GM23338 (cell line): ENCODE measurements at regions not wholly inside any gene's neighbourhood (a gene's known extent, or its start where the extent isn't known, plus 50 kb on each side); places are given as distances from the start of the nearest gene placed in this dataset.

Experiments used
- ATAC-seq: fragments of 200-7000 bp; cut with Tn5 transposase; 3 replicates; pipeline ENCODE4 v1.9.1; 2020
- DNase-seq: peaks from one replicate; pipeline ENCODE4 v3.0.0-alpha.2; 2015; ENCODE audit warnings: low spot score
- H2AFZ ChIP-seq: fragments of 200-600 bp; sonication (generic); 2 replicates; pipeline ENCODE4 v1.8.0; 2016; ENCODE audit warnings: antibody characterized with exemption, mild to moderate bottlenecking, moderate library complexity
- H3F3A ChIP-seq: fragments of 200-600 bp; sonication (generic); replicated peaks from 2 replicates; pipeline ENCODE4 v1.8.0; 2017; ENCODE audit warnings: antibody characterized with exemption, mixed run types, low read depth
- H3K27ac ChIP-seq: fragments of 200-600 bp; sonication (generic); 2 replicates; pipeline ENCODE4 v1.6.1; 2016; ENCODE audit warnings: low read depth
- H3K27me3 ChIP-seq: fragments of 200-600 bp; sonication (generic); 2 replicates; pipeline ENCODE4 v1.8.0; 2016; ENCODE audit warnings: mild to moderate bottlenecking, mixed run types, moderate library complexity; ENCODE audit not compliant: insufficient read depth
- H3K36me3 ChIP-seq: fragments of 200-600 bp; sonication (generic); 2 replicates; pipeline ENCODE4 v1.8.0; 2016; ENCODE audit warnings: mild to moderate bottlenecking; ENCODE audit not compliant: insufficient read depth
- H3K4me1 ChIP-seq: fragments of 200-600 bp; sonication (generic); 2 replicates; pipeline ENCODE4 v1.8.0; 2016; ENCODE audit warnings: mild to moderate bottlenecking, moderate library complexity; ENCODE audit not compliant: insufficient read depth
- H3K4me2 ChIP-seq: fragments of 200-600 bp; sonication (generic); 2 replicates; pipeline ENCODE4 v1.7.1; 2017; ENCODE audit warnings: mixed run types
- H3K4me3 ChIP-seq: fragments of 200-600 bp; sonication (generic); 2 replicates; pipeline ENCODE4 v1.6.1; 2016; ENCODE audit warnings: mixed run types
- H3K79me2 ChIP-seq: fragments of 200-600 bp; sonication (generic); replicated peaks from 2 replicates; pipeline ENCODE4 v1.8.0; 2017; ENCODE audit warnings: mild to moderate bottlenecking; ENCODE audit not compliant: insufficient read depth
- H3K9me2 ChIP-seq: fragments of 200-600 bp; sonication (generic); 2 replicates; pipeline ENCODE4 v1.8.0; 2017; ENCODE audit not compliant: insufficient read depth
- H4K20me1 ChIP-seq: fragments of 200-600 bp; sonication (generic); replicated peaks from 2 replicates; pipeline ENCODE4 v1.8.0; 2017; ENCODE audit warnings: mild to moderate bottlenecking; ENCODE audit not compliant: insufficient read depth
- H3K27ac Mint-ChIP-seq: 2 replicates; pipeline ENCODE4 v1.8.0; 2020; ENCODE audit warnings: inconsistent platforms, mild to moderate bottlenecking, moderate library complexity, mixed read lengths
- H3K27me3 Mint-ChIP-seq: 3 replicates; pipeline ENCODE4 v1.8.0; 2022; ENCODE audit warnings: low read depth, mild to moderate bottlenecking, moderate library complexity, mixed read lengths, inconsistent platforms; ENCODE audit not compliant: insufficient read depth, poor library complexity
- H3K36me3 Mint-ChIP-seq: 3 replicates; pipeline ENCODE4 v1.8.0; 2021; ENCODE audit warnings: low read depth, mild to moderate bottlenecking, inconsistent platforms, moderate library complexity, mixed read lengths
- H3K4me1 Mint-ChIP-seq: 3 replicates; pipeline ENCODE4 v1.8.0; 2020; ENCODE audit warnings: mild to moderate bottlenecking, inconsistent platforms, mixed read lengths
- H3K4me3 Mint-ChIP-seq: 3 replicates; pipeline ENCODE4 v1.8.0; 2021; ENCODE audit warnings: moderate library complexity, mild to moderate bottlenecking, inconsistent platforms, mixed read lengths
- H3K9me3 Mint-ChIP-seq: 3 replicates; pipeline ENCODE4 v1.8.0; 2020; ENCODE audit warnings: moderate library complexity, mild to moderate bottlenecking, inconsistent platforms, mixed read lengths
- CREB1 ChIP-seq: fragments of 250-450 bp; sonication (Bioruptor Pico); IDR thresholded peaks from 2 replicates; pipeline ENCODE4 v1.5.0; 2020; ENCODE audit warnings: low read depth, mild to moderate bottlenecking, moderate library complexity
- EZH2phosphoT487 ChIP-seq: fragments of 200-600 bp; sonication (generic); IDR thresholded peaks from one replicate; pipeline ENCODE4 v1.8.1; 2018; ENCODE audit warnings: antibody characterized with exemption; ENCODE audit not compliant: unreplicated experiment
- JUNB ChIP-seq: IDR thresholded peaks from one replicate; pipeline ENCODE4 v1.6.1; 2016; ENCODE audit warnings: antibody characterized with exemption; ENCODE audit not compliant: unreplicated experiment
- STAT1 ChIP-seq: IDR thresholded peaks from one replicate; pipeline ENCODE4 v1.6.1; 2016; ENCODE audit warnings: antibody characterized with exemption; ENCODE audit not compliant: unreplicated experiment
- ZNF114 ChIP-seq: fragments of 250-450 bp; sonication (Bioruptor Pico); IDR thresholded peaks from 2 replicates; pipeline ENCODE4 v1.5.0; 2020; ENCODE audit warnings: mild to moderate bottlenecking, moderate library complexity
- ZNF331 ChIP-seq: fragments of 250-450 bp; sonication (Bioruptor Pico); IDR thresholded peaks from 2 replicates; pipeline ENCODE4 v1.5.0; 2020; ENCODE audit warnings: low read depth, mild to moderate bottlenecking, moderate library complexity
- TF ChIP-seq, protein P1 (sequence below): IDR thresholded peaks from one replicate; pipeline ENCODE4 v1.6.1; 2018; ENCODE audit warnings: antibody characterized with exemption; ENCODE audit not compliant: unreplicated experiment
- TF ChIP-seq, protein P2 (sequence below): fragments of 250-450 bp; sonication (Bioruptor Pico); IDR thresholded peaks from 2 replicates; pipeline ENCODE4 v1.5.0; 2020; ENCODE audit warnings: mild to moderate bottlenecking, moderate library complexity

DNA sequence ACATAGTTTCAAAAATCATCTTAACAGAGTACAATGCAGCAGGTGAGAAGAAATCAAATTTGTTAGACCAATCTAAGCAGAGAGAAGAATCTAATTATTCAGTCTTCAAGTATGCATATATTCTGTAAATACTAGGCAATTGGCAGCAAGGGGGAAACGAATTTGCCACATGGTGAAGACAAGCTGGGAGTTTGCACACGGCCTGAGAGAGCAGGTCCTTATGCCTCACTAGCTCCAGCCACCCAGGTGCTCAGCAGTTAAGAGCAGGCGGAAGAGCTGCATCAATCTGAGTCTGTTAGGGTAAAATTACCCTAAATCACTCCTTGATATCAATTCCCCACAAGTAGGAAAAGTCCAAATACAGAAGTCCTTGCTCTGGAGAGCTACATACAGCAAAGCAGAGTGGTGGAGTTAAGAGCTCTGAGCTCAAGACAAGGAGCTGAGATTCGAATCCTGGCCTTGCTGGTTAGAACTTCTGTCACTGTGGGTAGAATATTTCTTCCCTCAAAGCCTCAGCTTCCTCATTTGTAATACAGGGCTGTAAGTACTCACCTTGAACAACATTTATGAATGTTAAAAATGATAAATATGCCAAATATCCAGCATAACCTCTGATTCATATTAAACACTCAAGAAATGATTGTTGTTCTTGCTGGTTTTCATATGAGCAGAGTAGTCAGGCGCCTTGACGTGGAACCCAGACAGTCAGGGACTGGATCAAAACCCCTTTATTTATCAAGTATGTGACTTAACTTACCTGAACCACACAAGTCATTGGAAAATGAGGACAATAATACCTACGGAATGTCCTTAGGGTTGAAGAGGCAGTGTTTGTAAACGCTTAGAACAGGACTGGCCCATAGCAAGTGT is 444.2 kb downstream of the CDH26 start:
- Mint-ChIP-seq H3K4me3 (no peak overlapping the region), H3K36me3 (peaks cover 4% of the 10 kb centered on the region; the same call in 2 of the 3 replicates), H3K27me3 (no peaks in the 10 kb centered on the region), H3K4me1 (no peaks in the 10 kb centered on the region), H3K27ac (no peak overlapping the region), H3K9me3 (peaks cover 29% of the 10 kb centered on the region)
- Histone ChIP-seq H3K27me3 (no peaks in the 10 kb centered on the region), H3K4me3 (no peak overlapping the region), H3K36me3 (no peaks in the 10 kb centered on the region), H2AFZ (no peak overlapping the region), H3K27ac (no peak overlapping the region), H3K4me1 (no peaks in the 10 kb centered on the region), H3K9me2 (no peaks in the 10 kb centered on the region), H4K20me1 (no peaks in the 10 kb centered on the region), H3K79me2 (no peaks in the 10 kb centered on the region), H3K4me2 (no peak overlapping the region), H3F3A (no peaks in the 10 kb centered on the region)
- DNase-seq (no peak), ATAC-seq (no peak)
- no peak for TF ChIP-seq JUNB
- no peak for TF ChIP-seq CREB1 (CRISPR knock-in tag)
- TF ChIP-seq STAT1: no peak
- no peak for TF ChIP-seq EZH2phosphoT487
- TF ChIP-seq, protein P1, sequence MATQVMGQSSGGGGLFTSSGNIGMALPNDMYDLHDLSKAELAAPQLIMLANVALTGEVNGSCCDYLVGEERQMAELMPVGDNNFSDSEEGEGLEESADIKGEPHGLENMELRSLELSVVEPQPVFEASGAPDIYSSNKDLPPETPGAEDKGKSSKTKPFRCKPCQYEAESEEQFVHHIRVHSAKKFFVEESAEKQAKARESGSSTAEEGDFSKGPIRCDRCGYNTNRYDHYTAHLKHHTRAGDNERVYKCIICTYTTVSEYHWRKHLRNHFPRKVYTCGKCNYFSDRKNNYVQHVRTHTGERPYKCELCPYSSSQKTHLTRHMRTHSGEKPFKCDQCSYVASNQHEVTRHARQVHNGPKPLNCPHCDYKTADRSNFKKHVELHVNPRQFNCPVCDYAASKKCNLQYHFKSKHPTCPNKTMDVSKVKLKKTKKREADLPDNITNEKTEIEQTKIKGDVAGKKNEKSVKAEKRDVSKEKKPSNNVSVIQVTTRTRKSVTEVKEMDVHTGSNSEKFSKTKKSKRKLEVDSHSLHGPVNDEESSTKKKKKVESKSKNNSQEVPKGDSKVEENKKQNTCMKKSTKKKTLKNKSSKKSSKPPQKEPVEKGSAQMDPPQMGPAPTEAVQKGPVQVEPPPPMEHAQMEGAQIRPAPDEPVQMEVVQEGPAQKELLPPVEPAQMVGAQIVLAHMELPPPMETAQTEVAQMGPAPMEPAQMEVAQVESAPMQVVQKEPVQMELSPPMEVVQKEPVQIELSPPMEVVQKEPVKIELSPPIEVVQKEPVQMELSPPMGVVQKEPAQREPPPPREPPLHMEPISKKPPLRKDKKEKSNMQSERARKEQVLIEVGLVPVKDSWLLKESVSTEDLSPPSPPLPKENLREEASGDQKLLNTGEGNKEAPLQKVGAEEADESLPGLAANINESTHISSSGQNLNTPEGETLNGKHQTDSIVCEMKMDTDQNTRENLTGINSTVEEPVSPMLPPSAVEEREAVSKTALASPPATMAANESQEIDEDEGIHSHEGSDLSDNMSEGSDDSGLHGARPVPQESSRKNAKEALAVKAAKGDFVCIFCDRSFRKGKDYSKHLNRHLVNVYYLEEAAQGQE: no peak
- TF ChIP-seq ZNF114: no peak
- TF ChIP-seq ZNF331 (CRISPR knock-in tag): no peak
- TF ChIP-seq, protein P2, sequence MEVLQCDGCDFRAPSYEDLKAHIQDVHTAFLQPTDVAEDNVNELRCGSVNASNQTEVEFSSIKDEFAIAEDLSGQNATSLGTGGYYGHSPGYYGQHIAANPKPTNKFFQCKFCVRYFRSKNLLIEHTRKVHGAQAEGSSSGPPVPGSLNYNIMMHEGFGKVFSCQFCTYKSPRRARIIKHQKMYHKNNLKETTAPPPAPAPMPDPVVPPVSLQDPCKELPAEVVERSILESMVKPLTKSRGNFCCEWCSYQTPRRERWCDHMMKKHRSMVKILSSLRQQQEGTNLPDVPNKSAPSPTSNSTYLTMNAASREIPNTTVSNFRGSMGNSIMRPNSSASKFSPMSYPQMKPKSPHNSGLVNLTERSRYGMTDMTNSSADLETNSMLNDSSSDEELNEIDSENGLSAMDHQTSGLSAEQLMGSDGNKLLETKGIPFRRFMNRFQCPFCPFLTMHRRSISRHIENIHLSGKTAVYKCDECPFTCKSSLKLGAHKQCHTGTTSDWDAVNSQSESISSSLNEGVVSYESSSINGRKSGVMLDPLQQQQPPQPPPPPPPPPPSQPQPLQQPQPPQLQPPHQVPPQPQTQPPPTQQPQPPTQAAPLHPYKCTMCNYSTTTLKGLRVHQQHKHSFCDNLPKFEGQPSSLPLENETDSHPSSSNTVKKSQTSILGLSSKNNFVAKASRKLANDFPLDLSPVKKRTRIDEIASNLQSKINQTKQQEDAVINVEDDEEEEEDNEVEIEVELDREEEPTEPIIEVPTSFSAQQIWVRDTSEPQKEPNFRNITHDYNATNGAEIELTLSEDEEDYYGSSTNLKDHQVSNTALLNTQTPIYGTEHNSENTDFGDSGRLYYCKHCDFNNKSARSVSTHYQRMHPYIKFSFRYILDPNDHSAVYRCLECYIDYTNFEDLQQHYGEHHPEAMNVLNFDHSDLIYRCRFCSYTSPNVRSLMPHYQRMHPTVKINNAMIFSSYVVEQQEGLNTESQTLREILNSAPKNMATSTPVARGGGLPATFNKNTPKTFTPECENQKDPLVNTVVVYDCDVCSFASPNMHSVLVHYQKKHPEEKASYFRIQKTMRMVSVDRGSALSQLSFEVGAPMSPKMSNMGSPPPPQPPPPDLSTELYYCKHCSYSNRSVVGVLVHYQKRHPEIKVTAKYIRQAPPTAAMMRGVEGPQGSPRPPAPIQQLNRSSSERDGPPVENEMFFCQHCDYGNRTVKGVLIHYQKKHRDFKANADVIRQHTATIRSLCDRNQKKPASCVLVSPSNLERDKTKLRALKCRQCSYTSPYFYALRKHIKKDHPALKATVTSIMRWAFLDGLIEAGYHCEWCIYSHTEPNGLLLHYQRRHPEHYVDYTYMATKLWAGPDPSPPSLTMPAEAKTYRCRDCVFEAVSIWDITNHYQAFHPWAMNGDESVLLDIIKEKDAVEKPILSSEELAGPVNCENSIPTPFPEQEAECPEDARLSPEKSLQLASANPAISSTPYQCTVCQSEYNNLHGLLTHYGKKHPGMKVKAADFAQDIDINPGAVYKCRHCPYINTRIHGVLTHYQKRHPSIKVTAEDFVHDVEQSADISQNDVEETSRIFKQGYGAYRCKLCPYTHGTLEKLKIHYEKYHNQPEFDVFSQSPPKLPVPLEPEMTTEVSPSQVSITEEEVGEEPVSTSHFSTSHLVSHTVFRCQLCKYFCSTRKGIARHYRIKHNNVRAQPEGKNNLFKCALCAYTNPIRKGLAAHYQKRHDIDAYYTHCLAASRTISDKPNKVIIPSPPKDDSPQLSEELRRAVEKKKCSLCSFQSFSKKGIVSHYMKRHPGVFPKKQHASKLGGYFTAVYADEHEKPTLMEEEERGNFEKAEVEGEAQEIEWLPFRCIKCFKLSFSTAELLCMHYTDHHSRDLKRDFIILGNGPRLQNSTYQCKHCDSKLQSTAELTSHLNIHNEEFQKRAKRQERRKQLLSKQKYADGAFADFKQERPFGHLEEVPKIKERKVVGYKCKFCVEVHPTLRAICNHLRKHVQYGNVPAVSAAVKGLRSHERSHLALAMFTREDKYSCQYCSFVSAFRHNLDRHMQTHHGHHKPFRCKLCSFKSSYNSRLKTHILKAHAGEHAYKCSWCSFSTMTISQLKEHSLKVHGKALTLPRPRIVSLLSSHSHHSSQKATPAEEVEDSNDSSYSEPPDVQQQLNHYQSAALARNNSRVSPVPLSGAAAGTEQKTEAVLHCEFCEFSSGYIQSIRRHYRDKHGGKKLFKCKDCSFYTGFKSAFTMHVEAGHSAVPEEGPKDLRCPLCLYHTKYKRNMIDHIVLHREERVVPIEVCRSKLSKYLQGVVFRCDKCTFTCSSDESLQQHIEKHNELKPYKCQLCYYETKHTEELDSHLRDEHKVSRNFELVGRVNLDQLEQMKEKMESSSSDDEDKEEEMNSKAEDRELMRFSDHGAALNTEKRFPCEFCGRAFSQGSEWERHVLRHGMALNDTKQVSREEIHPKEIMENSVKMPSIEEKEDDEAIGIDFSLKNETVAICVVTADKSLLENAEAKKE (CRISPR knock-in tag): no peak
